DOHH2 (cell line): ENCODE measurements at regions not wholly inside any gene's neighbourhood (a gene's known extent, or its start where the extent isn't known, plus 50 kb on each side); places are given as distances from the start of the nearest gene placed in this dataset.

Experiments used
- H3F3A ChIP-seq: fragments of 200-600 bp; sonication (generic), shearing (Covaris generic); 2 replicates; pipeline ENCODE4 v1.6.0; 2016; ENCODE audit warnings: antibody characterized with exemption, mild to moderate bottlenecking; ENCODE audit not compliant: control insufficient read depth, insufficient read depth
- H3K27ac ChIP-seq: fragments of 200-600 bp; sonication (generic); 2 replicates; pipeline ENCODE4 v1.5.1; 2014; ENCODE audit warnings: low read depth, mild to moderate bottlenecking, low read length, moderate library complexity
- H3K27me3 ChIP-seq: fragments of 200-600 bp; sonication (generic); 2 replicates; pipeline ENCODE4 v1.6.1; 2014; ENCODE audit warnings: mild to moderate bottlenecking, low read length, mixed read lengths; ENCODE audit not compliant: control insufficient read depth
- H3K36me3 ChIP-seq: fragments of 200-600 bp; sonication (generic); 2 replicates; pipeline ENCODE4 v1.6.1; 2014; ENCODE audit warnings: mild to moderate bottlenecking, low read length, moderate library complexity, mixed read lengths; ENCODE audit not compliant: control insufficient read depth
- H3K4me1 ChIP-seq: fragments of 200-600 bp; sonication (generic); 2 replicates; pipeline ENCODE4 v1.6.1; 2014; ENCODE audit warnings: mild to moderate bottlenecking, low read length, mixed read lengths; ENCODE audit not compliant: control insufficient read depth
- H3K4me2 ChIP-seq: fragments of 200-600 bp; sonication (generic); 2 replicates; pipeline ENCODE4 v1.6.0; 2014; ENCODE audit warnings: mild to moderate bottlenecking, low read length, moderate library complexity
- H3K4me3 ChIP-seq: fragments of 200-600 bp; sonication (generic); 2 replicates; pipeline ENCODE4 v1.5.1; 2014; ENCODE audit warnings: mild to moderate bottlenecking, low read length, mixed read lengths
- H3K79me2 ChIP-seq: fragments of 200-600 bp; sonication (generic); 2 replicates; pipeline ENCODE4 v1.6.1; 2014; ENCODE audit warnings: mild to moderate bottlenecking, low read length, mixed read lengths; ENCODE audit not compliant: control insufficient read depth
- H3K9me2 ChIP-seq: fragments of 200-600 bp; sonication (generic); replicated peaks from 2 replicates; pipeline ENCODE4 v1.6.1; 2014; ENCODE audit warnings: mild to moderate bottlenecking, low read length, mixed read lengths; ENCODE audit not compliant: control insufficient read depth
- H3K9me3 ChIP-seq: fragments of 200-600 bp; sonication (generic); 2 replicates; pipeline ENCODE4 v1.6.1; 2014; ENCODE audit warnings: antibody characterized with exemption, low read length, mixed read lengths; ENCODE audit not compliant: control insufficient read depth, insufficient read depth
- H4K20me1 ChIP-seq: fragments of 200-600 bp; sonication (generic); 2 replicates; pipeline ENCODE4 v1.6.0; 2014; ENCODE audit warnings: low read depth, mild to moderate bottlenecking, antibody characterized with exemption, low read length, moderate library complexity; ENCODE audit not compliant: control insufficient read depth, insufficient read depth
- CTCF ChIP-seq: fragments of 200-600 bp; sonication (generic); IDR thresholded peaks from one replicate; pipeline ENCODE4 v1.5.1; 2014; ENCODE audit warnings: antibody characterized with exemption, mild to moderate bottlenecking, low read depth, low read length; ENCODE audit not compliant: poor library complexity, severe bottlenecking
- EZH2phosphoT487 ChIP-seq: fragments of 200-600 bp; sonication (generic); IDR thresholded peaks from 2 replicates; pipeline ENCODE4 v1.6.1; 2017; ENCODE audit warnings: borderline replicate concordance, mild to moderate bottlenecking, antibody characterized with exemption, low read length, moderate library complexity, mixed read lengths

- Histone ChIP-seq H3K9me2 (no peaks in the 10 kb centered on the region), H3K4me2 (no peak overlapping the region), H3K4me3 (no peak overlapping the region), H4K20me1 (no peaks in the 10 kb centered on the region), H3K9me3 (no peaks in the 10 kb centered on the region), H3K4me1 (no peaks in the 10 kb centered on the region), H3K27me3 (no peaks in the 10 kb centered on the region), H3K27ac (no peak overlapping the region), H3K36me3 (no peaks in the 10 kb centered on the region), H3F3A (no peaks in the 10 kb centered on the region), H3K79me2 (no peaks in the 10 kb centered on the region)
- TF ChIP-seq CTCF (no peak), EZH2phosphoT487 (no peak)
These were observed 299.1 kb downstream of the ZNF536 start for GRCh38 chr19:30671367-30671619.

- no peaks in the 10 kb centered on the region for H4K20me1 ChIP-seq
- no peak for TF ChIP-seq CTCF
- TF ChIP-seq EZH2phosphoT487, result no peak
- no peaks in the 10 kb centered on the region for H3K79me2 ChIP-seq
- H3K36me3 ChIP-seq, result no peaks in the 10 kb centered on the region
- H3K9me2 ChIP-seq, result no peaks in the 10 kb centered on the region
- H3K27me3 ChIP-seq, result no peaks in the 10 kb centered on the region
- no peak overlapping the region for H3K27ac ChIP-seq
- no peaks in the 10 kb centered on the region for H3F3A ChIP-seq
- no peak overlapping the region for H3K4me3 ChIP-seq
- no peaks in the 10 kb centered on the region for H3K4me1 ChIP-seq
- no peaks in the 10 kb centered on the region for H3K9me3 ChIP-seq
- no peak overlapping the region for H3K4me2 ChIP-seq
These were observed 298.6 kb downstream of the ZNF536 start for GRCh38 chr19:30670562-30671366.

- Histone ChIP-seq H3K36me3 (no peaks in the 10 kb centered on the region), H4K20me1 (no peaks in the 10 kb centered on the region), H3K4me1 (no peaks in the 10 kb centered on the region), H3K4me3 (no peak overlapping the region), H3K27ac (no peak overlapping the region), H3K27me3 (no peaks in the 10 kb centered on the region), H3K9me2 (no peaks in the 10 kb centered on the region), H3K79me2 (no peaks in the 10 kb centered on the region), H3K9me3 (no peaks in the 10 kb centered on the region), H3K4me2 (no peak overlapping the region), H3F3A (no peaks in the 10 kb centered on the region)
- TF ChIP-seq EZH2phosphoT487, result no peak
These were observed 297.8 kb downstream of the ZNF536 start for GRCh38 chr19:30670011-30670329.

- Histone ChIP-seq H3K79me2 (no peaks in the 10 kb centered on the region), H3K36me3 (no peaks in the 10 kb centered on the region), H3K9me2 (no peaks in the 10 kb centered on the region), H3K4me2 (no peak overlapping the region), H3F3A (no peaks in the 10 kb centered on the region), H3K4me3 (no peak overlapping the region), H3K27ac (no peak overlapping the region), H3K27me3 (no peaks in the 10 kb centered on the region), H3K9me3 (no peaks in the 10 kb centered on the region), H4K20me1 (no peaks in the 10 kb centered on the region), H3K4me1 (no peaks in the 10 kb centered on the region)
- no peak for TF ChIP-seq EZH2phosphoT487
- TF ChIP-seq CTCF, result peak; percentile 86
These were observed 297.3 kb downstream of the ZNF536 start for GRCh38 chr19:30669329-30670010.
